CD14-positive monocyte (primary cell): ENCODE measurements at regions not wholly inside any gene's neighbourhood (a gene's known extent, or its start where the extent isn't known, plus 50 kb on each side); places are given as distances from the start of the nearest gene placed in this dataset.

Source experiments
- DNase-seq, 3 donors: peaks; one replicate each; pipeline ENCODE4 v3.0.0-alpha.2; 2011 to 2022
- H2AFZ ChIP-seq: 2 replicates; pipeline ENCODE4 v1.6.0; 2012; ENCODE audit warnings: mild to moderate bottlenecking, low read depth, low read length, inconsistent platforms; ENCODE audit not compliant: insufficient read depth, poor library complexity, severe bottlenecking
- H3K27ac ChIP-seq, 2 donors: 1 replicate in 1 of 2; 2 replicates in 1 of 2; pipeline ENCODE4 v1.5.1; 2012 to 2013; ENCODE audit warnings: low read length in 2 of 2, control low read depth in 1 of 2, inconsistent platforms in 1 of 2, low read depth in 1 of 2, mild to moderate bottlenecking in 1 of 2
- H3K27me3 ChIP-seq, 2 donors: one replicate each; pipeline versions ENCODE4 v1.6.0 to v1.6.1; 2011 to 2013; ENCODE audit warnings: low read length in 2 of 2; ENCODE audit not compliant: control insufficient read depth in 2 of 2, insufficient read depth in 2 of 2
- H3K36me3 ChIP-seq, 2 donors: replicated peaks in 1 of 2; 1 replicate in 1 of 2; 2 replicates in 1 of 2; pipeline versions ENCODE4 v1.5.1 to v1.6.1; 2012 to 2013; ENCODE audit warnings: low read length in 2 of 2, control low read depth in 1 of 2, inconsistent platforms in 1 of 2, mild to moderate bottlenecking in 1 of 2; ENCODE audit not compliant: insufficient read depth in 2 of 2, control insufficient read depth in 1 of 2
- H3K4me1 ChIP-seq, 2 donors: 1 replicate in 1 of 2; 2 replicates in 1 of 2; pipeline versions ENCODE4 v1.5.1 to v1.6.1; 2012 to 2013; ENCODE audit warnings: low read length in 2 of 2, control low read depth in 1 of 2, inconsistent platforms in 1 of 2, mild to moderate bottlenecking in 1 of 2, moderate library complexity in 1 of 2; ENCODE audit not compliant: insufficient read depth in 2 of 2, control insufficient read depth in 1 of 2
- H3K4me2 ChIP-seq: replicated peaks from 2 replicates; pipeline ENCODE3; 2012; ENCODE audit warnings: low read length, moderate library complexity, mild to moderate bottlenecking; ENCODE audit not compliant: poor library complexity, severe bottlenecking; ENCODE audit errors: extremely low read depth
- H3K4me3 ChIP-seq, 3 experiments: fragments of 200-600 bp in 1 of 3; sonication (generic) in 1 of 3; replicated peaks in 1 of 3; 1 replicate in 2 of 3; 2 replicates in 1 of 3; pipeline ENCODE4 v1.5.1; 2011 to 2013; ENCODE audit warnings: low read length in 3 of 3, mild to moderate bottlenecking in 3 of 3, control low read depth in 2 of 3, low read depth in 2 of 3, inconsistent platforms in 1 of 3, moderate library complexity in 1 of 3
- H3K79me2 ChIP-seq: 2 replicates; pipeline ENCODE4 v1.6.0; 2012; ENCODE audit warnings: mild to moderate bottlenecking, control low read depth, inconsistent platforms, low read length, moderate library complexity; ENCODE audit not compliant: insufficient read depth
- H3K9ac ChIP-seq: 2 replicates; pipeline ENCODE4 v1.6.0; 2017; ENCODE audit warnings: low read length, mild to moderate bottlenecking; ENCODE audit not compliant: insufficient read depth, poor library complexity, severe bottlenecking
- H3K9me3 ChIP-seq, 2 donors: replicated peaks in 1 of 2; 1 replicate in 1 of 2; 2 replicates in 1 of 2; pipeline versions ENCODE4 v1.5.1 to v1.6.1; 2012 to 2013; ENCODE audit warnings: low read length in 2 of 2, control low read depth in 1 of 2; ENCODE audit not compliant: control insufficient read depth in 1 of 2, insufficient read depth in 1 of 2
- H4K20me1 ChIP-seq: 2 replicates; pipeline ENCODE4 v1.6.0; 2012; ENCODE audit warnings: mild to moderate bottlenecking, low read length, control low read depth, moderate library complexity; ENCODE audit not compliant: insufficient read depth
- H3K27ac Mint-ChIP-seq, 7 donors: one replicate each; pipeline ENCODE4 v1.8.0; 2020; ENCODE audit warnings: mild to moderate bottlenecking in 7 of 7, mixed read lengths in 7 of 7, moderate library complexity in 6 of 7, inconsistent platforms in 2 of 7
- H3K27me3 Mint-ChIP-seq, 3 donors: one replicate each; pipeline ENCODE4 v1.8.0; 2021 to 2022; ENCODE audit warnings: low read depth in 3 of 3, mild to moderate bottlenecking in 3 of 3, mixed read lengths in 3 of 3, moderate library complexity in 3 of 3, inconsistent platforms in 1 of 3
- H3K36me3 Mint-ChIP-seq, 2 donors: one replicate each; pipeline ENCODE4 v1.8.0; 2020; ENCODE audit warnings: mixed read lengths in 2 of 2, inconsistent platforms in 1 of 2, mild to moderate bottlenecking in 1 of 2
- H3K4me1 Mint-ChIP-seq: one replicate; pipeline ENCODE4 v1.8.0; 2020; ENCODE audit warnings: mild to moderate bottlenecking, mixed read lengths
- H3K4me3 Mint-ChIP-seq, 2 donors: one replicate each; pipeline ENCODE4 v1.8.0; 2020; ENCODE audit warnings: mild to moderate bottlenecking in 2 of 2, mixed read lengths in 2 of 2, moderate library complexity in 1 of 2
- H3K9me3 Mint-ChIP-seq, 7 donors: one replicate each; pipeline ENCODE4 v1.8.0; 2020 to 2022; ENCODE audit warnings: mixed read lengths in 7 of 7, mild to moderate bottlenecking in 6 of 7, moderate library complexity in 6 of 7, inconsistent platforms in 2 of 7
- CTCF ChIP-seq: fragments of 200-600 bp; IDR thresholded peaks from one replicate; pipeline ENCODE4 v1.8.0; 2022; ENCODE audit warnings: antibody characterized with exemption, mild to moderate bottlenecking
- WGBS: methylation state at CpG from one replicate; pipeline ENCODE4 v1.1.5; 2013; ENCODE audit warnings: missing lambda C conversion rate; ENCODE audit not compliant: insufficient coverage; 5-methylcytosine and 5-hydroxymethylcytosine counted together
- intact Hi-C, 2 donors: fragments of 100-400 bp; cut with micrococcal nuclease; formaldehyde crosslinking; loops; one replicate each; pipeline versions ENCODE4 v1.15.0 to v1.15.1; 2023

- Mint-ChIP-seq H3K36me3 (no peaks in the 10 kb centered on the region), H3K9me3 (peaks cover 0 to 5% (median 3%) of the 10 kb centered on the region in 7 donors), H3K27me3 (peaks cover 0 to 2% (median 1%) of the 10 kb centered on the region in 3 donors), H3K27ac (no peak overlapping the region), H3K4me3 (no peak overlapping the region), H3K4me1 (no peaks in the 10 kb centered on the region)
- no peaks in the 10 kb centered on the region for H3K79me2 ChIP-seq
- H3K4me1 ChIP-seq = no peaks in the 10 kb centered on the region
- H3K4me2 ChIP-seq = no peak overlapping the region
- no peak overlapping the region for H3K9ac ChIP-seq
- DNase-seq = no peak
- H3K9me3 ChIP-seq = no peaks in the 10 kb centered on the region
- intact Hi-C loops = no loop called here
- no peak for TF ChIP-seq CTCF
- no peak overlapping the region for H3K4me3 ChIP-seq
- H3K36me3 ChIP-seq = no peaks in the 10 kb centered on the region
- no peak overlapping the region for H3K27ac ChIP-seq
- no peaks in the 10 kb centered on the region for H3K27me3 ChIP-seq
- H2AFZ ChIP-seq = no peak overlapping the region
- H4K20me1 ChIP-seq = no peaks in the 10 kb centered on the region
- 67% methylated on average over 9 of the region's 10 CpGs for WGBS
Observed at GRCh38 chr16:6967796-6968320, 364.8 kb upstream of the RBFOX1 start.

- 80% methylated on average over 1 of the region's 1 CpG for WGBS
- Mint-ChIP-seq H3K4me1 (no peaks in the 10 kb centered on the region), H3K27ac (no peak overlapping the region), H3K27me3 (peaks cover 1 to 2% (median 2%) of the 10 kb centered on the region in 3 donors), H3K36me3 (no peaks in the 10 kb centered on the region), H3K9me3 (peaks cover 0 to 5% (median 3%) of the 10 kb centered on the region in 7 donors), H3K4me3 (no peak overlapping the region)
- no peak overlapping the region for H2AFZ ChIP-seq
- H3K79me2 ChIP-seq = no peaks in the 10 kb centered on the region
- H4K20me1 ChIP-seq = no peaks in the 10 kb centered on the region
- H3K4me1 ChIP-seq = no peaks in the 10 kb centered on the region
- intact Hi-C loops = no loop called here
- DNase-seq = no peak
- no peaks in the 10 kb centered on the region for H3K27me3 ChIP-seq
- H3K9ac ChIP-seq = no peak overlapping the region
- no peak for TF ChIP-seq CTCF
- H3K27ac ChIP-seq = no peak overlapping the region
- no peaks in the 10 kb centered on the region for H3K9me3 ChIP-seq
- H3K4me2 ChIP-seq = no peak overlapping the region
- H3K36me3 ChIP-seq = no peaks in the 10 kb centered on the region
- H3K4me3 ChIP-seq = no peak overlapping the region
Observed at GRCh38 chr16:6966925-6967324, 365.7 kb upstream of the RBFOX1 start.
